Mesendoderm (in vitro differentiated cells): ENCODE measurements at regions not wholly inside any gene's neighbourhood (a gene's known extent, or its start where the extent isn't known, plus 50 kb on each side); places are given as distances from the start of the nearest gene placed in this dataset.
"Not testable (repeated sequence)": the region's sequence is repeated elsewhere in the genome, so short reads cannot be mapped to it uniquely, and the experiment has no call there.

Source experiments
- DNase-seq: peaks from one replicate; pipeline ENCODE4 v3.0.0; 2013
- H2AK5ac ChIP-seq: 2 replicates; pipeline ENCODE4 v1.6.1; 2013; ENCODE audit warnings: low read length, inconsistent platforms
- H2BK120ac ChIP-seq: 2 replicates; pipeline ENCODE4 v1.6.1; 2013; ENCODE audit warnings: low read depth, mild to moderate bottlenecking, low read length, moderate library complexity, mixed read lengths
- H2BK15ac ChIP-seq: replicated peaks from 2 replicates; pipeline ENCODE4 v1.6.1; 2013; ENCODE audit warnings: low read depth, mild to moderate bottlenecking, moderate library complexity
- H2BK5ac ChIP-seq: 2 replicates; pipeline ENCODE4 v1.6.1; 2013; ENCODE audit warnings: low read length, inconsistent platforms
- H3K18ac ChIP-seq: 2 replicates; pipeline ENCODE4 v1.6.1; 2013; ENCODE audit warnings: mild to moderate bottlenecking, low read length, mixed read lengths
- H3K23ac ChIP-seq: one replicate; pipeline ENCODE4 v1.6.1; 2013; ENCODE audit warnings: low read length
- H3K27ac ChIP-seq: 2 replicates; pipeline ENCODE4 v1.5.1; 2013; ENCODE audit warnings: low read depth, mild to moderate bottlenecking, inconsistent platforms, low read length, moderate library complexity
- H3K27me3 ChIP-seq: 2 replicates; pipeline ENCODE4 v1.6.1; 2013; ENCODE audit warnings: low read length, control low read depth, mild to moderate bottlenecking, inconsistent platforms; ENCODE audit not compliant: insufficient read depth, poor library complexity
- H3K36me3 ChIP-seq: 2 replicates; pipeline ENCODE4 v1.6.1; 2013; ENCODE audit warnings: low read length, inconsistent platforms; ENCODE audit not compliant: control insufficient read depth, insufficient read depth
- H3K4ac ChIP-seq: one replicate; pipeline ENCODE4 v1.6.1; 2013; ENCODE audit warnings: low read depth, mild to moderate bottlenecking, low read length, moderate library complexity
- H3K4me1 ChIP-seq: 2 replicates; pipeline ENCODE4 v1.6.1; 2013; ENCODE audit warnings: low read depth, low read length, inconsistent platforms; ENCODE audit not compliant: control insufficient read depth
- H3K4me2 ChIP-seq: 2 replicates; pipeline ENCODE4 v1.6.1; 2013; ENCODE audit warnings: low read length
- H3K4me3 ChIP-seq: 2 replicates; pipeline ENCODE4 v1.5.1; 2013; ENCODE audit warnings: mild to moderate bottlenecking, low read length
- H3K56ac ChIP-seq: one replicate; pipeline ENCODE4 v1.6.1; 2013; ENCODE audit warnings: low read length
- H3K79me1 ChIP-seq: 2 replicates; pipeline ENCODE4 v1.6.1; 2013; ENCODE audit warnings: low read length, inconsistent platforms
- H3K79me2 ChIP-seq: 2 replicates; pipeline ENCODE4 v1.6.1; 2013; ENCODE audit warnings: mild to moderate bottlenecking, low read length; ENCODE audit not compliant: control insufficient read depth, insufficient read depth
- H3K9ac ChIP-seq: 2 replicates; pipeline ENCODE4 v1.6.1; 2013; ENCODE audit warnings: low read length, inconsistent platforms
- H4K5ac ChIP-seq: one replicate; pipeline ENCODE4 v1.6.1; 2013; ENCODE audit warnings: low read length
- H4K8ac ChIP-seq: one replicate; pipeline ENCODE4 v1.6.1; 2013; ENCODE audit warnings: low read depth, mild to moderate bottlenecking, control low read depth, low read length, moderate library complexity
- WGBS: extraction: QIAGEN DNeasy Blood & Tissue Kit; methylation state at CpG from one replicate; pipeline ENCODE4 v1.1.7; 2013; ENCODE audit warnings: low lambda C conversion rate, missing lambda C conversion rate; ENCODE audit not compliant: insufficient coverage; ENCODE audit errors: extremely low coverage; 5-methylcytosine and 5-hydroxymethylcytosine counted together

- no CpG with 5 or more reads among the region's 49 CpGs for WGBS
Observed at GRCh38 chr17:30600830-30601494, 123.8 kb downstream of the GOSR1 start.

GRCh38 chr17:30600060-30600829 lies 123.0 kb downstream of the GOSR1 start:
- Histone ChIP-seq H4K8ac (no peak overlapping the region), H2BK15ac (no peak overlapping the region), H2AK5ac (no peak overlapping the region), H3K9ac (peak overlapping the region; percentile 97), H3K4me3 (peak overlapping the region; percentile 77), H3K4me2 (peak overlapping the region; percentile 75), H4K5ac (no peak overlapping the region), H3K27ac (peak overlapping the region; percentile 99), H3K79me1 (no peaks in the 10 kb centered on the region), H3K23ac (no peak overlapping the region), H3K79me2 (peaks cover 7% of the 10 kb centered on the region), H3K18ac (peak overlapping the region; percentile 92), H3K4me1 (peaks cover 2% of the 10 kb centered on the region), H3K4ac (peak overlapping the region; percentile 70), H3K27me3 (no peaks in the 10 kb centered on the region), H3K36me3 (no peaks in the 10 kb centered on the region), H3K56ac (peak overlapping the region; percentile 99), H2BK5ac (peak overlapping the region; percentile 85), H2BK120ac (peak overlapping the region; percentile 31)
- peak; percentile 94 for DNase-seq
- WGBS: no CpG with 5 or more reads among the region's 78 CpGs

More at GRCh38 chr17:30600830-30601494, 123.8 kb downstream of the GOSR1 start:
- Histone ChIP-seq H2BK15ac (no peak overlapping the region), H3K27me3 (no peaks in the 10 kb centered on the region), H2AK5ac (no peak overlapping the region), H3K36me3 (no peaks in the 10 kb centered on the region), H4K5ac (no peak overlapping the region), H3K56ac (peak overlapping the region; percentile 99), H3K79me2 (peaks cover 9% of the 10 kb centered on the region), H3K18ac (peak overlapping the region; percentile 92), H2BK5ac (no peak overlapping the region), H3K4ac (peak overlapping the region; percentile 70), H3K4me1 (peaks cover 2% of the 10 kb centered on the region), H3K27ac (peak overlapping the region; percentile 48), H3K4me2 (peak overlapping the region; percentile 51), H3K4me3 (peak overlapping the region; percentile 82), H3K23ac (no peak overlapping the region), H3K9ac (peak overlapping the region; percentile 88), H4K8ac (no peak overlapping the region), H2BK120ac (peak overlapping the region; percentile 31), H3K79me1 (no peaks in the 10 kb centered on the region)
- peak; percentile 49 for DNase-seq

- Histone ChIP-seq H3K27me3 (no peaks in the 10 kb centered on the region), H3K27ac (no peak overlapping the region), H2BK120ac (no peak overlapping the region), H4K8ac (no peak overlapping the region), H3K56ac (peak overlapping the region; percentile 99), H4K5ac (no peak overlapping the region), H3K36me3 (no peaks in the 10 kb centered on the region), H3K4me1 (peaks cover 2% of the 10 kb centered on the region), H3K9ac (peak overlapping the region; percentile 97), H3K18ac (no peak overlapping the region), H3K79me1 (no peaks in the 10 kb centered on the region), H3K23ac (no peak overlapping the region), H3K4me2 (peak overlapping the region; percentile 75), H2BK5ac (no peak overlapping the region), H2AK5ac (no peak overlapping the region), H3K79me2 (peaks cover 7% of the 10 kb centered on the region), H2BK15ac (no peak overlapping the region), H3K4me3 (peak overlapping the region; percentile 70), H3K4ac (no peak overlapping the region)
- DNase-seq: no peak
- no CpG with 5 or more reads among the region's 13 CpGs for WGBS
Observed at GRCh38 chr17:30599428-30600059, 122.3 kb downstream of the GOSR1 start.

GRCh38 chr17:30597776-30598288 lies 120.6 kb downstream of the GOSR1 start:
- no peak overlapping the region for H3K4ac ChIP-seq
- H3K79me2 ChIP-seq: peaks cover 5% of the 10 kb centered on the region
- no peak overlapping the region for H2BK5ac ChIP-seq
- no peak overlapping the region for H3K9ac ChIP-seq
- no peaks in the 10 kb centered on the region for H3K79me1 ChIP-seq
- no peak overlapping the region for H3K4me3 ChIP-seq
- no peak overlapping the region for H3K4me2 ChIP-seq
- no peak overlapping the region for H2AK5ac ChIP-seq
- no peak overlapping the region for H3K18ac ChIP-seq
- no peak overlapping the region for H3K27ac ChIP-seq
- H3K27me3 ChIP-seq: no peaks in the 10 kb centered on the region
- H2BK15ac ChIP-seq: no peak overlapping the region
- H3K4me1 ChIP-seq: peaks cover 2% of the 10 kb centered on the region
- no peak overlapping the region for H2BK120ac ChIP-seq
- no peaks in the 10 kb centered on the region for H3K36me3 ChIP-seq
- no CpG with 5 or more reads among the region's 4 CpGs for WGBS
- H4K5ac ChIP-seq: no peak overlapping the region
- H3K56ac ChIP-seq: no peak overlapping the region
- no peak overlapping the region for H4K8ac ChIP-seq
- H3K23ac ChIP-seq: no peak overlapping the region
- no peak for DNase-seq

GRCh38 chr17:30596948-30597775 lies 120.0 kb downstream of the GOSR1 start:
- H2BK120ac ChIP-seq, H3K79me1 ChIP-seq, H3K4ac ChIP-seq, H3K23ac ChIP-seq, H3K4me1 ChIP-seq, H3K9ac ChIP-seq, DNase-seq, H3K36me3 ChIP-seq, H3K18ac ChIP-seq, H3K27ac ChIP-seq, H2BK5ac ChIP-seq, H2AK5ac ChIP-seq, H2BK15ac ChIP-seq, H3K56ac ChIP-seq, H3K27me3 ChIP-seq, H3K4me3 ChIP-seq, H3K4me2 ChIP-seq, H3K79me2 ChIP-seq, H4K5ac ChIP-seq, H4K8ac ChIP-seq: not testable (repeated sequence)
- WGBS: no CpG with 5 or more reads among the region's 8 CpGs
